Endothelial cell (in vitro differentiated cells): ENCODE measurements at regions not wholly inside any gene's neighbourhood (a gene's known extent, or its start where the extent isn't known, plus 50 kb on each side); places are given as distances from the start of the nearest gene placed in this dataset.

Experiments
- DNase-seq: peaks from one replicate; pipeline ENCODE4 v3.0.0; 2021; ENCODE audit warnings: low spot score
- H3K27ac Mint-ChIP-seq: one replicate; pipeline ENCODE4 v1.8.0; 2021; ENCODE audit warnings: mixed read lengths, inconsistent platforms; ENCODE audit not compliant: unreplicated experiment
- H3K27me3 Mint-ChIP-seq: one replicate; pipeline ENCODE4 v1.8.0; 2021; ENCODE audit warnings: mild to moderate bottlenecking, moderate library complexity, mixed read lengths, inconsistent platforms; ENCODE audit not compliant: unreplicated experiment
- H3K36me3 Mint-ChIP-seq: one replicate; pipeline ENCODE4 v1.8.0; 2021; ENCODE audit warnings: mild to moderate bottlenecking, low read depth, mixed read lengths, inconsistent platforms; ENCODE audit not compliant: unreplicated experiment
- H3K4me1 Mint-ChIP-seq: one replicate; pipeline ENCODE4 v1.8.0; 2021; ENCODE audit warnings: mild to moderate bottlenecking, mixed read lengths, inconsistent platforms; ENCODE audit not compliant: unreplicated experiment
- H3K4me3 Mint-ChIP-seq: one replicate; pipeline ENCODE4 v1.8.0; 2021; ENCODE audit warnings: mild to moderate bottlenecking, mixed read lengths, inconsistent platforms; ENCODE audit not compliant: unreplicated experiment
- H3K9me3 Mint-ChIP-seq: one replicate; pipeline ENCODE4 v1.8.0; 2021; ENCODE audit warnings: mixed read lengths, inconsistent platforms; ENCODE audit not compliant: unreplicated experiment
- CTCF ChIP-seq: fragments of 200-600 bp; sonication (generic); IDR thresholded peaks from one replicate; pipeline ENCODE4 v1.5.0; 2021; ENCODE audit warnings: antibody characterized with exemption; ENCODE audit not compliant: unreplicated experiment

GRCh38 chr7:156113731-156114130, 301.5 kb upstream of the SHH start:
- no peaks in the 10 kb centered on the region for H3K36me3 Mint-ChIP-seq
- H3K27ac Mint-ChIP-seq = no peak overlapping the region
- peaks cover 2% of the 10 kb centered on the region for H3K27me3 Mint-ChIP-seq
- no peaks in the 10 kb centered on the region for H3K4me1 Mint-ChIP-seq
- no peaks in the 10 kb centered on the region for H3K9me3 Mint-ChIP-seq
- TF ChIP-seq CTCF = no peak
- no peak overlapping the region for H3K4me3 Mint-ChIP-seq
- no peak for DNase-seq

- Mint-ChIP-seq H3K4me3 (no peak overlapping the region), H3K4me1 (no peaks in the 10 kb centered on the region), H3K27ac (no peak overlapping the region), H3K9me3 (no peaks in the 10 kb centered on the region), H3K36me3 (no peaks in the 10 kb centered on the region), H3K27me3 (no peaks in the 10 kb centered on the region)
- no peak for DNase-seq
- TF ChIP-seq CTCF = no peak
Measured at GRCh38 chr7:156109988-156110387, 297.7 kb upstream of the SHH start.

GRCh38 chr7:156109076-156109475, 296.8 kb upstream of the SHH start:
- DNase-seq = no peak
- Mint-ChIP-seq H3K36me3 (no peaks in the 10 kb centered on the region), H3K27me3 (peaks cover 3% of the 10 kb centered on the region), H3K9me3 (no peaks in the 10 kb centered on the region), H3K27ac (no peak overlapping the region), H3K4me1 (no peaks in the 10 kb centered on the region), H3K4me3 (no peak overlapping the region)
- no peak for TF ChIP-seq CTCF

GRCh38 chr7:156107957-156108356, 295.7 kb upstream of the SHH start:
- H3K9me3 Mint-ChIP-seq = no peaks in the 10 kb centered on the region
- H3K27ac Mint-ChIP-seq = no peak overlapping the region
- no peak overlapping the region for H3K4me3 Mint-ChIP-seq
- TF ChIP-seq CTCF = no peak
- peaks cover 3% of the 10 kb centered on the region for H3K27me3 Mint-ChIP-seq
- no peaks in the 10 kb centered on the region for H3K36me3 Mint-ChIP-seq
- no peak for DNase-seq
- H3K4me1 Mint-ChIP-seq = no peaks in the 10 kb centered on the region

- no peak overlapping the region for H3K4me3 Mint-ChIP-seq
- no peaks in the 10 kb centered on the region for H3K4me1 Mint-ChIP-seq
- TF ChIP-seq CTCF = no peak
Measured at GRCh38 chr7:156106107-156106426, 293.8 kb upstream of the SHH start.

More at GRCh38 chr7:156106107-156106426, 293.8 kb upstream of the SHH start:
- no peak for DNase-seq
- H3K27ac Mint-ChIP-seq = no peak overlapping the region
- H3K36me3 Mint-ChIP-seq = no peaks in the 10 kb centered on the region
- no peaks in the 10 kb centered on the region for H3K9me3 Mint-ChIP-seq
- peaks cover 3% of the 10 kb centered on the region for H3K27me3 Mint-ChIP-seq
